NCI-H128 (cell line): ENCODE measurements at regions not wholly inside any gene's neighbourhood (a gene's known extent, or its start where the extent isn't known, plus 50 kb on each side); places are given as distances from the start of the nearest gene placed in this dataset.

ENCODE experiments used
- DNase-seq: peaks from one replicate; lab custom pipeline; 2025; ENCODE audit not compliant: unreplicated experiment; lab: John Stamatoyannopoulos, UW

DNA sequence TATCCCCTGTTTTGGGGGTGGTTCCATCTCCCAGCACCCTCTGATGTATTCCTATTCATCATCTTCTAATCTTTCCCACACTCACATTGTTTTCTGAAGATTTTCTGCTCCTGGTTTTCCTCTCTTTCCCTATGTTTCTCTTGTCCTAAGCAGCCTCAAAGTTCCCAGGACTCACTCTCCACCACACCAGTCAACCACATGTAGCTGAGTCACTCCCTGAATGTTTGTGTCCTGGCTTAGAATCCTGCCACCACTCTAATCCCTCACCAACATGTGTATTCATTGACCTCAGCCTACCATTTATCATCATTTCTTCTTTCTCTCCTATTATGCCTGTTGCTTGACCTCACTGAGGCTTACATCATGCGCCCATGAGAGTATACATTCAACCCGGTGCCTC lies 282.4 kb upstream of the ADAMTS16 start:
- no peak for DNase-seq

DNA sequence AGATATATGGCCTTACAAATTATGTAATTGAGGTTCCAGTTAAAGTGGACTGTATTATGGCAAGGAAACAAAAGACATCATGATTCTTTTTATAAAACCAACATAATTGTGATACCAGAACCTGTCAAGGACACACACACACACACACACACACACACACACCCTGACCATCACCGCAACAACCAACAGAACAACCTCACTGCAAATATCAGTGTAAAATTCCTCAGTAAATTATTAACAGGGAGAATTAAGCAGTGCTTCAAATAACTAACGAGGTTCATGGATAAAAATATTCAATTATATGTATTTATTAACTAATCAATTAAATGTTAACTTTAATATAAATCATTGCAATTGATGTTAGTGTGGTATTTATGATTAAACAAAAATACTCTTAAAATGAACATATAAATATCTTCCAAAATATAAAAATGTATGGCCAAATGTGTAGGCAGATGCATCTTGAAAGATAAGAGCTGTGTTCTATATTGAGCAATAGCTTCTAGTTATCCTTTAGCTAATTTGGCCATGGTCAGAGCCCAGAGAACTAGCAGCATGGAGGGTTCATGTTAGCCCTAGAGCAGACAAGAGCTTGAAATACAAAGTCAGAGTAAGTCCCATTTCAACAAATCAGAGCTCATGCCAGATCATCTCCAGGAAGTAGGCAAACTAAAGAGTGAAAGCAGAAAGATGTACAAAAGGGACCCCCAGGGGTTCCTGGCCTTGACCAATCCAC lies 280.5 kb upstream of the ADAMTS16 start:
- DNase-seq: no peak

DNA sequence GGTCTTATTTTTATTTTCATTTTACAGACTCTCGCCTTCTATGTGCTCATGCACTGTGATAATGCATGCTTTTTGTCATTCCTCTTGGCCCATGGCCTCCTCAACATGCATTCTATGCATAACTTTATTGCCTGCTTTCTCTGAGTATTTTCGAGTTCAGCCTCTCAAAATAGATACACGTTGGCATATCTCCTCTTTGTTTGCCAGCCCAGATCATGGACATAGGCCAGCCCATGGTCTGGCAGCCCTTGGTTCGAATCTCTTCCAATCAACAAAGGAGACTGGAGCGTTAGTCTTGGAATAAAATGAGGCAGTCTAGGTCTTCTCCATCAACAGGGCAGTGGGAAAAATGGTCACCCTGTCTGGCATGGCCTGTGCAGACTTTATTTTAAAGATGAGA lies 279.5 kb upstream of the ADAMTS16 start:
- DNase-seq: no peak

DNA sequence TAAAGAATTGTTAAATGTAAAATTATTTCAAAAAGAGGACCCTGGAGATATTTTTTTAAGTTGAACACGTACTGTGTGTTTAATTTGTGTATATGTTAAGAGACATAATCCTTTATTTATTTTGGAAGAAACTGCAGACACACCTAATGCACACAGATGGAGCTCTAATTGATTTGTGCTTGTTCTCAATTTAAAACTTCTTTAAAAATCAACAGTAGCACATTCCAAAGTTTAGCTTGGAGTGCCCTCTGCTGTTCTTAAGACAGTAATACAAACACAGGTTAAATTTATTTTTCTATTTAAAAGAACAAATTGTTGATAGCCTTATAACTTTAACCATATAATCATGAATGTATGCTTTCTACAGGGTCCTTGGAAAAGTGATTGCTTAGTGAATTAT lies 277.6 kb upstream of the ADAMTS16 start:
- DNase-seq: peak; percentile 51

DNA sequence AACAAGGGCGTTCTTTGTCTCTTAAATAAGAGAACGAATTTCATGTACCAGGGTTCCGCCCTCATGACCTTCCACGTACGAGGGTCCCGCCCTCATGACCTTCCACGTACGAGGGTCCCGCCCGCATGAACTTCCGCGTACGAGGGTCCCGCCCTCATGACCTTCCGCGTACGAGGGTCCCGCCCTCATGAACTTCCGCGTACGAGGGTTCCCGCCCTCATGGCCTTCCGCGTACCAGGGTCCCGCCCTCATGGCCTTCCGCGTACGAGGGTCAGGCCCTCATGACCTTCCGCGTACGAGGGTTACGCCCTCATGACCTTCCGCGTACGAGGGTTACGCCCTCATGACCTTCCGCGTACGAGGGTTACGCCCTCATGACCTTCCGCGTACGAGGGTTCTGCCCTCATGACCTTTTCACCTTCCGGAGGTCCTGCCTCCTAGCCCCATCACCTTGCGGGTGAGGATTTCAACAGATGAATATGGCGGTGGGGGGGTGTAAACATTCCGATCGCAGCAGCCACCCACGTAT lies 273.9 kb upstream of the ADAMTS16 start:
- DNase-seq: no peak

DNA sequence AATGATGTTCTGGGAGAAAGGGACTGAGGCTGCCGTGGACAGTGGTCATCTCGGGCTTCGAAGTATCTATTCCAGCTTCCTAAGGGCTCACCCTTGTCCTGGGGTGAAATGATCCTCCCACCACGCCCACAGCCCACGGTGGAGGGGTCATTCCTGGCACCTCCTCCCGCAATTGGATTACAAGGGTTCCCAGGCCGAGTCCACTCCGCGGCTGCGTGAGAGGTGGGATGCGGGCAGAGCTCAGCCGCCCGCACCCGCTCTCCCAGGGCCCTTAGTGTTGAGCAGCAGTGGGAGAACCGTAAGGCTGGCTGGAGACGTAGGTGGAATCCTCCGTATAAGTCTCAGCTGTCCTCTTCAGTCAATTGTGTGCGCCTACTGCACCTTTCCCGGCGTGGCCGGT lies 273.3 kb upstream of the ADAMTS16 start:
- no peak for DNase-seq

DNA sequence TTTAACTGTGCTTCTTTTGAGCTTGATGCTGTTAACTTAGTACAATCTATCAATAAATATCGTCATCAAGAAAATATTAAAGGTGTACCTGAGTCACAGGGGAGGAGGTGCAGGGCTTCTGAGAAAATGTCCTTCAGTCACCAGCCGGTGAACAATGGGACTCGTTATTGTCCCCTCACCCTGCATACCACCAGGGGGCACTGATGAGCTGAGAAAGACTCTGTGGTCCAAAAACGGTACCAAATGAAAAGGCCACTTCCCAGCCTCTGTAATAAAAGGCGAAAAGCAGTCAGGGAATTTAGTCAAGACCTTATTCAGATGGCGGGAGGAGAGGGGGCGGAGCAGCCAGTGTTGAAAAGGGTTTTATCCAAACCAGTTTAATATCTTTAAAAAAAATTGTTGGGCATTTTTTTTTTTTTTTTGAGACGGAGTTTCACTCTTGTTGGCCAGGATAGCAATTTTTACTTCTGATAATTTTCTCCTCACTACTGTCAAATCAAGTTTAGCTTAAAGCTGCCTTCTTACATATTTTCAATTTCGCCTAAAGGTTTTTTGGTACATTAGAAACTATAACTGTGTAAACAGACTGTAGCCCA lies 271.9 kb upstream of the ADAMTS16 start:
- peak; percentile 36 for DNase-seq

DNA sequence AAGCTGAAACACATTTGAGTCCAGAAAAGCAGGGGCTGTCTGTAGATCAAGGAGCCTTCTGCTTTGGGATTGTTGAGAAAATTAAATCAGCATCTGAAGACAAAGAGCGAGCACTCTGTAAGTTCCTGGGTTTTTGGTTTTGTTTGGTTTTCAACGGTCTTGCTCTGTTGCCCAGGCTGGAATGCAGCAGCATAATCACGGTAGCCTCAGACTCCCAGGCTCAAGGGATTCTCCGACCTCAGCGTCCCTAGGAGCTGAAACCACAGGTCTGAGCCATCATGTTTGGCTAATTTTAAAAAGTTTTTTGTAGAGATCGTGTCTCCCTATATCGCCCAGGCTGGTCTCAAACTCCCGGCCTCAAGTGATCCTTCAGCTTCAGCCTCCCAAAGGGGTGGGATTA lies 266.5 kb upstream of the ADAMTS16 start:
- no peak for DNase-seq

DNA sequence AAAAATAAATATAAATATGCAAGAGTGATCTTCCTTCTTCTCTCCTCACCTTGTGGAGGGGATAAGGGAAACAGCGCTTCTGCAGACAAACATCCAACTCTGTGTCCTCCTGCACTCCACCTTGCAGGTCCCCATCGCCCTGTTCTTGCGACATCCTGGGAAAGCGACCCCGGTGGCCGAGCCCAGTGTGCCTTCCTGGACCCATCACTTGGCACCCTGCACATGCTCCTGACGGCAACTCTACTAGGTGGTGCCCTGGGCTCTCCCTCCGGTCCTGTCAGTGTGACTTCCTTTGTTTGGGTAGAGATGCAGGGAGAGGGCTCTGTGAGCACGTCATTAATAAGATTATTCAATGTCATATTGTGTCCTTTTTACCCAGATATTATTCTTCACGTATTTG lies 266.0 kb upstream of the ADAMTS16 start:
- no peak for DNase-seq

DNA sequence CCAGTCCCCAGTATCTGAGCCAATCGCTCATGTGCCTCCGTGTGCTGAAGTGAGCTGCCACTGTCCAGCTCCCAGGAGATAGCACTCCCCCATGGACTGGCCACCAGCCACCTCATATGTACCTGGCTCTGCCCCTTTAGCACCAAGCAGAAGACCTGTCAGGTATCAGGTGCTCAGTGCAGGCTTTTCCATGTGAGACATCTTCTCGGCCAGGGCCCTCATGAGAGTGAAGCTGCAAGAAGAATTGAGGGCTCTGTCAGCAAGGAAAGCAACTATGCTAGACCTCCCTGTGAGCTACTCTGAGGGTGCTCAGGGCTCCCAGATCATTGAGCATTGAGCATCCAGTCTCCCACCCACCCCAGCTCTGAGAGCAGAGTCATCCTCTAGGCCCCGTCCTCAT lies 264.2 kb upstream of the ADAMTS16 start:
- no peak for DNase-seq

DNA sequence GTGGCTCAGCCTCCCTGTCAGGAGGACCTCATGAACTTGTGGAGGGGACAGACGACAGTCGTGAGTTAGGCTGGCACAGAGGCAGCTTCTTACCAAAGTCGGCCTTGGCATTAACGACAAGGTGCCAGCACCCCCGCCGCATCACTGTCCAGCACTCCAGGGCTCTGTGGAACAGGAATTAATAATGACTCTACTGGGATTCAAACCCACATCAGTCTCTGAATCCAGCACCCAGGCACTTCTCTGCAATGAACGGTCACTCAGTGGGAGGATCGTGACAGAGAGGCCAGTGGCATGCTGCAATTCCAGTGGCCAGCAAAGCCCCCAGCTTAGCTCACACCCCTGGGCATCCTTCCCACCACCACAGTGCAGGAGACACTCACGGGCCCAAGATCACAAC lies 263.3 kb upstream of the ADAMTS16 start:
- DNase-seq: no peak

DNA sequence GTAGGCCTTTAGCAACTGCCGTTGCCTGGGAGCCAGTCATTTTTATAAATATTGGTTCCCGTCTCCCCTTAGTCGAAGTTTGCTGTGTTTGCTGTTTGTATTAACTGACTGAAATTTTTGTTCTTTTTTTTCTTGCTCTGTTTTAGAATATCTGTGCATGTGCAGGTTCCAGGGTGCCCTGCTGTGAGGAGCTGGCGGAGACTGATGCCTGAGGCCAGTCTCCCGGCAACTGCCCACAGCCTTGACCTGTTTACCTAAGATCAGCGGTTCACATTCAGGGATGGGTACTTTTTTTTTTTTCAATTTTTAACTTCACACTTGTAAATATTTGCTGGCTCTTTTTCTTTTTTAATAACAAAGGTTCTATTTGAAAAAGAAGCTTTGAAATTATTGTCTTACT lies 262.6 kb upstream of the ADAMTS16 start:
- DNase-seq: no peak

DNA sequence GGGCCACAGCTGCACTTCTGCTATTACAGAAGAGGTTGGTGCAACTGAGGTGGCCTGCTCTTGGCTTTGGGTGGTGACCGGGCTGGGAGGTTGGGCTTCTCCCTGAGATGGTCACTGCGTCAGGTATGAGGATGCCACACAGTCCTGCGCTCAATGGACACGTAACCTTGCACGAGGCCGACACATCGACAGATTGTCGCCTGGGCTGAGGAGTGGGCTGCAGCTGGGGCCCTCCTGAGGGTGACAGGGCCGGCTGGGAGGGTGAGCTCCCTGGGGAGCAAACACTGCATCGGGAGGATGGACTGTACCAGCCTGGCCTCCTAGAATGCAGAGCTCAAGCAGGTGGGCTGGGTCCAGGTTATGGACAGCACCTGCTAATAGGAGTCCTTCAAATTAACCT lies 261.1 kb upstream of the ADAMTS16 start:
- no peak for DNase-seq

DNA sequence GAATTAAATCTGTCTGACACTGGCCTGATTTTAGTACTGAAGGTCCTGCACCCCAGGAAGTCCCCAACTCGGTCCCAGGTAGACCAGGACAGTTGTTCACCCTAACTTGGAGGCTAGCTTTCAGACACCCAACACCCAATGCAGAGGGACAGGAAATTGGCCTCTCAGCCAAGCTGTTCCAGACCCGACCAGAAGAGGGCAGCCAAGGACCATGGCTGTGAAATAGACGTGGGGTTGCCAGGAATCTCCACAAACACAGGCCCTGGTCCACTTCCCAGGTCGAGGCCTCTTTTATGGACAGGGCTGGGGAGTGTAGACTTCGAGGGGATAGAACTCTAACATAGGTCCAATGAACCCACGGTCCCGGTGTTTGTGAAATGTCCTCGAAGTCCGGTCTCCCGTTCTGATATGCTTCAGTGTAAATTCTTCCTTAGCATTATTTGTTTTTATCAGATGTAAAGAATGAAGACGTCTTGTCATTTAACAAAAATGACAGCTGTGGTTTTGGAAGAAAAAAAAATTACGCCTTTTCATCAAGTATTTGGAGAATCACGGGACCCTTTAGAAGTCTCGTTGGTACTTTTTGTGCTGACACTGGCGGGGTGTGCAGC lies 260.3 kb upstream of the ADAMTS16 start:
- peak; percentile 65 for DNase-seq

DNA sequence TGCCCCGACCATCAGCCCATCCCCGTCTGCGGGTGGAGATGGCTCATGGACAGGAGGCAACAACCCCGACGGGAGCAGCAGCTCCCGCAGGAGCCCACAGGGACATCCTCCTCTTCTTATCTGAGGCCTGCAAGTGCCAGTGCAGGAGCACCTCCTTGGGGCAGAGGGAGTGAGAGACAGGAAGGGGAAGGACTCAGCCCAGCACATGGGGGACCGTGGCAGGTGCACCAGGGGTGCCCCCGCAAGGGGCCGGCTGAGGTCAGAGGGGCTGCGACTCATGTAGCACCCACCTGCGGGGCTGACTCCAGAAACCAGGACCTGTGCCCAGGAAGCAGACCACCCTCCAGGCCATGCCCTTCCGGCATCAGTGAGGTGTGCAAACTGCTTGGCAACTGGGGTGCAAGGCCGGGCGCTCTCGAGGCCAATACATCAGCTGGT lies 259.8 kb upstream of the ADAMTS16 start:
- no peak for DNase-seq

DNA sequence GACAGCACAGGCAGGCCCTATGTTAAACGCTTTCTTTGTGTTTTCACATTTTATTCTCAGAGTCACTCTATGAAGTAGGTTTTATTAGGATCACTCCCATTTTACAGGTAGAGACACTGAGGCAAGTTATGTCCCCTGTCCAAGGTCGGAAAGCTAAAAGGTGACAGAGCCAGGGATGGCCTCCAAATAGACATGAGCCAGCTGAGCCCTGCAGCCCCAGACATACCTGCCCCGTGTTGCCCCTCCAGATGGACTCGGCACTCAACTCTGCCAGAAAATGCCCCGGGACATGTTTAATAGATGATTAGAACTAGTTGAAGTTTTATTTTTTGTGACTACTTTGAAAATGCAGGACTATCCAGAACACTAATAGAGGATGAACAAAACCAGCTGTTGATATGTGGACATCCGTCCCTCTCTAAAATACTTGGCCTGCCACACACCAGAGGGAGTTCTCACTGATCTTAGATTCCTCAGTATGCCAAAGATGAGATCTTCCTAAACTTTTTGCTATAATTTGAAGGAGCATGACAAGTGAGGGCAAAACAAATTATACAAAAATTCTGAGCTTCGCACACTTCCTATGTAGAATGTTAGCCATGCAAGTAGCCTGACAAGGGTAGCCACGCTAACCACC lies 258.6 kb upstream of the ADAMTS16 start:
- DNase-seq: no peak

DNA sequence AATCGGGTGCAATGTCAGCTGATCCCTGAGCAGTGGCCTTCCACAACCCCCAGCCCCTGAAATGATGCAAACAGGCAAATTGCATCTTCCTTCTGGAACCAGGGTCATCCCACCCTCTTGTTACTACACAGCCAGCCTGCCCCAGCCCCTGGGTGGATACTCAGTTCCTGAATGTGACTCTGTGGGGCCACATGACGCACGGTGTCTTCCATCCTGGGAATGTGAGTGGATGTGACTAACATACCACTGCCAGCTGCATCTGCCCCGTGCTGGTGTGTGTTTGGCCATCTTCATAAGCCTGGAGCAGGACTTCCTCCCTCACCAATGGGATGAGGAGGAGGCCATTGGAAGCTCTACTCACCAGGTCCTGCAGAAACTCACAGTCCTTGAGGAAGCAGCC lies 257.9 kb upstream of the ADAMTS16 start:
- no peak for DNase-seq

DNA sequence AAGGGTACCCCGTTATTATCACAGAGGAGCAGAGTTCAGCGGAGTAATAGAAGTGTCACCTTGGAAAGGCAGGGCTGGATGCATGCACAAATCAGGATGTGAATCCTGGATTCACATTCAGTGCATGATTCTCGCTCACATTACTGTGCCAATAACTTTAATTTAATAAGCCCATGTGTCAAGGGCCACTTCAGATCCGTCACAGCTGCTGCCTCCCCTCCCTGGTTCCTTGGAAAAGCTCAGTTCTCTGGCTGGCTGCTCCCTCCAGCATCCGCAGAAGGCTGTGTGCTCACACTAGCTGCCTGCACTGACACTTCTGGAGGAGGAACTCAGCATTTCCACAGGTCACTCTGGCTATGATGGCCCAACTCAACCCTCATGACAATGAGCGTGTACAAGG lies 256.8 kb upstream of the ADAMTS16 start:
- no peak for DNase-seq

DNA sequence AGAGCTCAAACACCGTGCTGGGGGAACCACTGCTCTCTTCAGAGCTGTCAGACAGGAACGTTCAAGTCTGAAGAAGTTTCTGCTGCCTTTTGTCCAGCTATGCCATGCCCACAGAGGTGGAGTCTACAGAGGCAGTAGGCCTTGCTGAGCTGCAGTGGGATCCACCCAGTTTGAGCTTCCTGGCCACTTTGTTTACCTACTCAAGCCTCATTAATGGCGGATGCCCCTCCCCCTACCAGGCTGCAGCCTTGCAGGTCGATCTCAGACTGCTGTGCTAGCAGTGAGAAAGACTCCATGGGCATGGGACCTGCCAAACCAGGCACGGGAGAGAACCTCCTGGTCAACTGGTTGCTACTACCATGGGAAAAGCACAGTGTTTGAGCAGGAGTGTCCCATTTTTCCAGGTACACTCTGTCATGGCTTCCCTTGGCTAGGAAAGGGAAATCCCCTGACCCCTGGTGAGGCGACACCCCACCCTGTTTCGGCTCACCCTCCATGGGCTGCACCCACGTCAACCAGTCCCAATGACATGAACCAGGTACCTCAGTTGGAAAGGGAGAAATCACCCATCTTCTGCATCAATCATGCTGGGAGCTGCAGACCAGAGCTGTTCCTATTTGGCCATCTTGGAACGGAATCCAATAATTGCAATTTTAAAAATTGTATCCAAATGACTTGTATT lies 246.9 kb upstream of the ADAMTS16 start:
- DNase-seq: no peak

DNA sequence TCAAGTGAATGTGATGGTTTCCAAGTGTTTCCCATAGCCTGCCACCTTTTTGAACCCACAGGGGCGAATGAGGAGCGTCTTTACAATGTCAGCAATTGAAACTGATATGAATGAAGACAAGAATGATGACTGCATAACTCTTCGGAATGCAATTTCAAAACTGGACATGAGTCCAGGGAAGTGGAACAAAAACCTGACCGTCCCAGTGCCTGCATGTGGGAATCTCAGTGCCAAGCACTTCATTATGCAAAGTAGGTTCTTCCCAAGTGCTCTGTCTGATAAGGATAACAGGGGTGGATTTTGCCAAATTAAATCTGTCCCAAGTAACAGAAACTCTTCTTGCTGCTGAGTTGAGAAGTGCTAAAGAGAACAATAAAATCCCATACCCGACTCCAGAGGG lies 243.8 kb upstream of the ADAMTS16 start:
- DNase-seq: no peak

DNA sequence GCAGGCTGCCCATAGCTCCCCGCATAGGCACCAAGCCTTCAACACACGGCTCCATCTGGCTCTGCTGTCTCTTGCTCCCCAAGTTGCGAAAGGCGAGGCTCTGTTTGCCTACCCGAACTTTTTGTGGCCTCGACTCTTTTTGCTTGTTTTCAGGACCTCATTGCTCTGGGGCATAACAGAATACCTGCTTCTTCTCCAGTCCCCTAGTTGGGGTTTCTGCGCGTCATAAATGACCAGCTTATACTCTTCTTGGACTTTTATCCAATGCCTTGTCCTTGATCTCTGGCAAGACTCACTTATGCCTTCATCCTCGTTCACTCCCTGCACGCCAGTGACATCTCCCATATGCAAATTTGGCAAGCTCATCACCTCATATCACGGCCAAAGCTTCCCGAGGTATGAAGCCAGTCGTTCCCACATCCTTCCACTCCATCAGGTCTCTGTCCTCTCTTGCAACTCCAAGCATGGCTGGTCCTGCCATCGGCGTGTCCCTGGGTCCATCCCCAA lies 238.8 kb upstream of the ADAMTS16 start:
- DNase-seq: no peak
